HCT116 (cell line): ENCODE measurements at regions not wholly inside any gene's neighbourhood (a gene's known extent, or its start where the extent isn't known, plus 50 kb on each side); places are given as distances from the start of the nearest gene placed in this dataset.

Experiments
- ATAC-seq: fragments of 200-7000 bp; cut with Tn5 transposase; 2 replicates; pipeline ENCODE4 v1.9.1; 2020; ENCODE audit warnings: mild to moderate bottlenecking, moderate library complexity
- BruUV-seq: library from RNA; stranded (reverse); fragments of 400-500 nt; replicated peaks from 2 replicates; lab custom pipeline; 2021; lab: Mats Ljungman, UMichigan
- CTCF ChIA-PET: fragments of 300-600 bp; sonication (Branson Sonifier 250); formaldehyde crosslinking; loops from one replicate; lab custom pipeline; 2021; ENCODE audit warnings: antibody characterized with exemption; lab: Charles Lee
- POLR2A ChIA-PET: fragments of 300-600, 350-600 bp; sonication (Branson Sonifier 250); formaldehyde crosslinking; loops from one replicate; lab custom pipeline; 2021; ENCODE audit warnings: antibody characterized with exemption; lab: Charles Lee
- RAD21 ChIA-PET, 2 experiments: fragments of 300-600 bp; sonication (Branson Sonifier 250); formaldehyde crosslinking; loops; one replicate each; lab custom pipeline; 2023; ENCODE audit warnings: low total read pairs in 2 of 2; ENCODE audit not compliant: uncharacterized antibody in 2 of 2, unreplicated experiment in 2 of 2, low non-redundant PET in 1 of 2; lab: Charles Lee
- DNase-seq: peaks from one replicate; pipeline ENCODE4 v3.0.0-alpha.2; 2010; ENCODE audit warnings: low read depth, low spot score
- H2AFZ ChIP-seq: fragments of 200-600 bp; shearing (Covaris generic), sonication (generic); 2 replicates; pipeline ENCODE4 v1.6.1; 2017; ENCODE audit warnings: low read depth, mixed run types, mixed read lengths, antibody characterized with exemption, low read length; ENCODE audit not compliant: poor library complexity, severe bottlenecking
- H3K27ac ChIP-seq: 2 replicates; pipeline ENCODE4 v1.5.1; 2012; ENCODE audit warnings: low read depth, low read length
- H3K27me3 ChIP-seq: fragments of 200-600 bp; sonication (generic); 2 replicates; pipeline ENCODE4 v1.6.1; 2016; ENCODE audit warnings: mixed run types, low read length, mixed read lengths; ENCODE audit not compliant: insufficient read depth
- H3K36me3 ChIP-seq, 2 experiments: fragments of 200-500 bp in 1 of 2; fragments of 200-600 bp in 1 of 2; sonication (Bioruptor generic) in 1 of 2; sonication (generic) in 1 of 2; 2 replicates each; pipeline versions ENCODE4 v1.5.1 to v1.6.1; 2014 to 2016; ENCODE audit warnings: low read length in 2 of 2, inconsistent platforms in 1 of 2, mixed read lengths in 1 of 2, mixed run types in 1 of 2; ENCODE audit not compliant: insufficient read depth in 2 of 2, control insufficient read depth in 1 of 2
- H3K4me1 ChIP-seq, 2 experiments: fragments of 200-600 bp in 1 of 2; sonication (generic) in 1 of 2; 2 replicates each; pipeline versions ENCODE4 v1.5.1 to v1.6.1; 2012 to 2017; ENCODE audit warnings: low read length in 2 of 2, inconsistent platforms in 1 of 2, mild to moderate bottlenecking in 1 of 2, mixed read lengths in 1 of 2, mixed run types in 1 of 2, moderate library complexity in 1 of 2; ENCODE audit not compliant: insufficient read depth in 2 of 2, control insufficient read depth in 1 of 2
- H3K4me2 ChIP-seq: fragments of 200-600 bp; sonication (generic); 2 replicates; pipeline ENCODE4 v1.6.1; 2017; ENCODE audit warnings: mixed run types, low read length, mixed read lengths
- H3K4me3 ChIP-seq, 2 experiments: fragments of 200-600 bp in 1 of 2; sonication (generic) in 1 of 2; replicated peaks in 1 of 2; 2 replicates each; pipeline ENCODE4 v1.5.1; 2011 to 2016; ENCODE audit warnings: low read length in 2 of 2, control low read depth in 1 of 2, low read depth in 1 of 2, mild to moderate bottlenecking in 1 of 2, mixed read lengths in 1 of 2, mixed run types in 1 of 2
- H3K79me2 ChIP-seq: fragments of 200-600 bp; sonication (generic); 2 replicates; pipeline ENCODE4 v1.6.1; 2017; ENCODE audit warnings: mild to moderate bottlenecking, mixed run types, low read length, moderate library complexity, mixed read lengths; ENCODE audit not compliant: insufficient read depth
- H3K9ac ChIP-seq: fragments of 200-600 bp; sonication (generic); 2 replicates; pipeline ENCODE4 v1.6.1; 2016; ENCODE audit warnings: low read length, mixed read lengths
- H3K9me2 ChIP-seq: fragments of 200-600 bp; sonication (generic), shearing (Covaris generic); 2 replicates; pipeline ENCODE4 v1.6.1; 2017; ENCODE audit warnings: mixed run types, mild to moderate bottlenecking, moderate library complexity; ENCODE audit not compliant: insufficient read depth
- H3K9me3 ChIP-seq, 2 experiments: fragments of 200-500 bp in 1 of 2; fragments of 200-600 bp in 1 of 2; sonication (Bioruptor generic) in 1 of 2; sonication (generic) in 1 of 2; 2 replicates each; pipeline ENCODE4 v1.6.1; 2014 to 2017; ENCODE audit warnings: low read length in 2 of 2, mixed read lengths in 2 of 2, inconsistent platforms in 1 of 2, low read depth in 1 of 2, mild to moderate bottlenecking in 1 of 2, mixed run types in 1 of 2, moderate library complexity in 1 of 2; ENCODE audit not compliant: control insufficient read depth in 1 of 2, insufficient read depth in 1 of 2
- H4K20me1 ChIP-seq: fragments of 200-600 bp; sonication (generic), shearing (Covaris generic); 2 replicates; pipeline ENCODE4 v1.6.1; 2017; ENCODE audit warnings: mixed run types, mild to moderate bottlenecking, moderate library complexity; ENCODE audit not compliant: insufficient read depth
- CBX3 ChIP-seq: IDR thresholded peaks from 2 replicates; pipeline ENCODE4 v1.6.1; 2012; ENCODE audit warnings: low read depth
- CEBPB ChIP-seq: IDR thresholded peaks from 2 replicates; pipeline ENCODE4 v1.6.1; 2012; ENCODE audit warnings: low read depth
- ELF1 ChIP-seq: IDR thresholded peaks from 2 replicates; pipeline ENCODE4 v1.6.1; 2012; ENCODE audit warnings: low read depth, borderline replicate concordance
- EZH2 ChIP-seq: fragments of 200-600 bp; sonication (generic); IDR thresholded peaks from 2 replicates; pipeline ENCODE4 v1.6.1; 2017; ENCODE audit warnings: antibody characterized with exemption, mixed run types
- EZH2phosphoT487 ChIP-seq: fragments of 200-600 bp; IDR thresholded peaks from 2 replicates; pipeline ENCODE4 v1.6.1; 2018; ENCODE audit warnings: antibody characterized with exemption, borderline replicate concordance
- FOSL1 ChIP-seq: IDR thresholded peaks from 2 replicates; pipeline ENCODE4 v1.6.1; 2012; ENCODE audit warnings: low read depth
- POLR2AphosphoS5 ChIP-seq: IDR thresholded peaks from 2 replicates; pipeline ENCODE4 v1.6.1; 2011; ENCODE audit warnings: mild to moderate bottlenecking, low read depth, low read length, moderate library complexity
- RAD21 ChIP-seq: IDR thresholded peaks from 2 replicates; pipeline ENCODE4 v1.6.1; 2012; ENCODE audit warnings: low read depth, mild to moderate bottlenecking
- SIN3A ChIP-seq: IDR thresholded peaks from 2 replicates; pipeline ENCODE4 v1.6.1; 2012; ENCODE audit warnings: low read depth
- SP1 ChIP-seq: IDR thresholded peaks from 2 replicates; pipeline ENCODE4 v1.6.1; 2012; ENCODE audit warnings: low read depth
- SRF ChIP-seq: IDR thresholded peaks from 2 replicates; pipeline ENCODE4 v1.6.1; 2012; ENCODE audit warnings: low read depth
- TCF7L2 ChIP-seq: IDR thresholded peaks from 2 replicates; pipeline ENCODE4 v1.7.0; 2011; ENCODE audit warnings: borderline replicate concordance, inconsistent platforms; ENCODE audit not compliant: insufficient read depth, insufficient read length; ENCODE audit errors: extremely low read depth
- YY1 ChIP-seq: IDR thresholded peaks from 2 replicates; pipeline ENCODE4 v1.6.1; 2011; ENCODE audit warnings: low read length, low read depth, moderate library complexity, mild to moderate bottlenecking; ENCODE audit not compliant: insufficient replicate concordance; ENCODE audit errors: extremely low read depth
- ZBTB33 ChIP-seq: IDR thresholded peaks from 2 replicates; pipeline ENCODE4 v1.6.1; 2011; ENCODE audit warnings: mild to moderate bottlenecking, low read length, moderate library complexity; ENCODE audit not compliant: insufficient replicate concordance; ENCODE audit errors: extremely low read depth
- ZNF274 ChIP-seq: fragments of 200-500 bp; sonication (Bioruptor generic); IDR thresholded peaks from 2 replicates; pipeline ENCODE4 v1.6.1; 2014; ENCODE audit warnings: mild to moderate bottlenecking, low read depth, low read length, inconsistent platforms
- intact Hi-C: fragments of 100-400 bp; cut with micrococcal nuclease; formaldehyde crosslinking; loops from 2 replicates; pipeline ENCODE4 v1.10.0; 2022
- TF ChIP-seq, protein P1 (sequence below): IDR thresholded peaks from 2 replicates; pipeline ENCODE4 v1.6.1; 2012; ENCODE audit warnings: low read depth
- TF ChIP-seq, protein P2 (sequence below): IDR thresholded peaks from 2 replicates; pipeline ENCODE4 v1.6.1; 2012

DNA sequence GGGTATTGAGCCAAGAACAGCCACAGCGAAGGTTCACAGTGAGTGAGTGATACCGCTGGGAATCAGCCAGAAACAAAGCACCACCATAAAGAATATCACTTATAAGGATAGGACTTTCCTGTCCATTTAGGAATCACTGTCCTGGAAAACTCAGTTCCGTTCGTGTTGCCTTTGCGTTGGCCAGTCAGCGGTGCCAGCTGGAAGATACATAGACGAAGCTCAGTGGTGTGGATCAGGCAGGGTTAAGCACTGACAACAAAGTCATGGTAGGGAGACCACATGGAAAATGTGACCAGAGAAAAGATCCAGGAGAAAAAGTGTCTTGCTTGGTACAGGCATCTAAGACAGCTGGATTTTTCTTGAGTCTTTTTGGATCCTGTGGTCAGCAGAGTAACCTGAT lies 579.7 kb upstream of the DPP6 start:
- ChIA-PET POLR2A (no interaction called here), CTCF (no interaction called here), RAD21 (no interaction called here)
- Histone ChIP-seq H3K9me2 (no peaks in the 10 kb centered on the region), H3K79me2 (no peaks in the 10 kb centered on the region), H3K9me3 (peaks cover 10 to 14% of the 10 kb centered on the region in 2 experiments; a peak in 2 of 4 replicates), H3K4me1 (no peaks in the 10 kb centered on the region), H3K4me2 (no peak overlapping the region), H3K36me3 (no peaks in the 10 kb centered on the region), H3K27ac (no peak overlapping the region), H4K20me1 (no peaks in the 10 kb centered on the region), H3K9ac (no peak overlapping the region), H3K27me3 (no peaks in the 10 kb centered on the region), H3K4me3 (no peak overlapping the region), H2AFZ (no peak overlapping the region)
- no TSS peak for BruUV-seq
- TF ChIP-seq EZH2phosphoT487 (no peak), SRF (no peak), SP1 (no peak), FOSL1 (no peak), CEBPB (no peak), ZNF274 (no peak), POLR2AphosphoS5 (no peak), RAD21 (no peak), EZH2 (no peak), TCF7L2 (no peak), CBX3 (no peak), YY1 (no peak), SIN3A (no peak), ZBTB33 (no peak), ELF1 (no peak)
- TF ChIP-seq, protein P1, sequence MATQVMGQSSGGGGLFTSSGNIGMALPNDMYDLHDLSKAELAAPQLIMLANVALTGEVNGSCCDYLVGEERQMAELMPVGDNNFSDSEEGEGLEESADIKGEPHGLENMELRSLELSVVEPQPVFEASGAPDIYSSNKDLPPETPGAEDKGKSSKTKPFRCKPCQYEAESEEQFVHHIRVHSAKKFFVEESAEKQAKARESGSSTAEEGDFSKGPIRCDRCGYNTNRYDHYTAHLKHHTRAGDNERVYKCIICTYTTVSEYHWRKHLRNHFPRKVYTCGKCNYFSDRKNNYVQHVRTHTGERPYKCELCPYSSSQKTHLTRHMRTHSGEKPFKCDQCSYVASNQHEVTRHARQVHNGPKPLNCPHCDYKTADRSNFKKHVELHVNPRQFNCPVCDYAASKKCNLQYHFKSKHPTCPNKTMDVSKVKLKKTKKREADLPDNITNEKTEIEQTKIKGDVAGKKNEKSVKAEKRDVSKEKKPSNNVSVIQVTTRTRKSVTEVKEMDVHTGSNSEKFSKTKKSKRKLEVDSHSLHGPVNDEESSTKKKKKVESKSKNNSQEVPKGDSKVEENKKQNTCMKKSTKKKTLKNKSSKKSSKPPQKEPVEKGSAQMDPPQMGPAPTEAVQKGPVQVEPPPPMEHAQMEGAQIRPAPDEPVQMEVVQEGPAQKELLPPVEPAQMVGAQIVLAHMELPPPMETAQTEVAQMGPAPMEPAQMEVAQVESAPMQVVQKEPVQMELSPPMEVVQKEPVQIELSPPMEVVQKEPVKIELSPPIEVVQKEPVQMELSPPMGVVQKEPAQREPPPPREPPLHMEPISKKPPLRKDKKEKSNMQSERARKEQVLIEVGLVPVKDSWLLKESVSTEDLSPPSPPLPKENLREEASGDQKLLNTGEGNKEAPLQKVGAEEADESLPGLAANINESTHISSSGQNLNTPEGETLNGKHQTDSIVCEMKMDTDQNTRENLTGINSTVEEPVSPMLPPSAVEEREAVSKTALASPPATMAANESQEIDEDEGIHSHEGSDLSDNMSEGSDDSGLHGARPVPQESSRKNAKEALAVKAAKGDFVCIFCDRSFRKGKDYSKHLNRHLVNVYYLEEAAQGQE, result no peak
- TF ChIP-seq, protein P2, sequence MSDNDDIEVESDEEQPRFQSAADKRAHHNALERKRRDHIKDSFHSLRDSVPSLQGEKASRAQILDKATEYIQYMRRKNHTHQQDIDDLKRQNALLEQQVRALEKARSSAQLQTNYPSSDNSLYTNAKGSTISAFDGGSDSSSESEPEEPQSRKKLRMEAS, result no peak
- ATAC-seq, result no peak
- intact Hi-C loops, result no loop called here
- DNase-seq, result no peak
